NCI-H226 (cell line): ENCODE measurements at regions not wholly inside any gene's neighbourhood (a gene's known extent, or its start where the extent isn't known, plus 50 kb on each side); places are given as distances from the start of the nearest gene placed in this dataset.

Experiments
- DNase-seq: peaks from one replicate; pipeline ENCODE4 v3.0.0-alpha.2; 2015

GRCh38 chr14:97539884-97540283 lies 742.7 kb downstream of the VRK1 start:
- DNase-seq = no peak

GRCh38 chr14:97543221-97543620 lies 746.0 kb downstream of the VRK1 start:
- DNase-seq = no peak

GRCh38 chr14:97543816-97544215 lies 746.6 kb downstream of the VRK1 start:
- DNase-seq = no peak

- no peak for DNase-seq
Observed at GRCh38 chr14:97544571-97544970, 747.4 kb downstream of the VRK1 start.

GRCh38 chr14:97546491-97547230 lies 749.5 kb downstream of the VRK1 start:
- no peak for DNase-seq

- DNase-seq = no peak
Observed at GRCh38 chr14:97550463-97550862, 753.3 kb downstream of the VRK1 start.

GRCh38 chr14:97554597-97554996 lies 757.4 kb downstream of the VRK1 start:
- no peak for DNase-seq

- no peak for DNase-seq
Observed at GRCh38 chr14:97564334-97564733, 767.2 kb downstream of the VRK1 start.

GRCh38 chr14:97571201-97571600 lies 774.0 kb downstream of the VRK1 start:
- DNase-seq = no peak

GRCh38 chr14:97571866-97572555 lies 774.8 kb downstream of the VRK1 start:
- DNase-seq = no peak

GRCh38 chr14:97572583-97573458 lies 775.6 kb downstream of the VRK1 start:
- DNase-seq = no peak

- DNase-seq = no peak
Observed at GRCh38 chr14:97575677-97576076, 778.5 kb downstream of the VRK1 start.

- DNase-seq = no peak
Observed at GRCh38 chr14:97578982-97579548, 781.9 kb downstream of the VRK1 start.

- DNase-seq = no peak
Observed at GRCh38 chr14:97581016-97581415, 783.8 kb downstream of the VRK1 start.

- DNase-seq = no peak
Observed at GRCh38 chr14:97582022-97582421, 784.8 kb downstream of the VRK1 start.

- DNase-seq = no peak
Observed at GRCh38 chr14:97584528-97584927, 787.3 kb downstream of the VRK1 start.

- no peak for DNase-seq
Observed at GRCh38 chr14:97592341-97592980, 795.3 kb downstream of the VRK1 start.

- no peak for DNase-seq
Observed at GRCh38 chr14:97594306-97594705, 797.1 kb downstream of the VRK1 start.

GRCh38 chr14:97602438-97603117 lies 805.4 kb downstream of the VRK1 start:
- DNase-seq = no peak

- DNase-seq = no peak
Observed at GRCh38 chr14:97603201-97603600, 806.0 kb downstream of the VRK1 start.

- DNase-seq = no peak
Observed at GRCh38 chr14:97604731-97605130, 807.5 kb downstream of the VRK1 start.

- DNase-seq = no peak
Observed at GRCh38 chr14:97618401-97618800, 821.2 kb downstream of the VRK1 start.
